Loucy (cell line): ENCODE measurements at regions not wholly inside any gene's neighbourhood (a gene's known extent, or its start where the extent isn't known, plus 50 kb on each side); places are given as distances from the start of the nearest gene placed in this dataset.

ENCODE experiments used
- H2AFZ ChIP-seq: fragments of 200-600 bp; sonication (generic); 2 replicates; pipeline ENCODE4 v1.6.0; 2016; ENCODE audit warnings: antibody characterized with exemption, mild to moderate bottlenecking, low read length, moderate library complexity
- H3F3A ChIP-seq: fragments of 200-600 bp; 2 replicates; pipeline ENCODE4 v1.6.0; 2016; ENCODE audit warnings: antibody characterized with exemption, low read depth, mild to moderate bottlenecking
- H3K27me3 ChIP-seq: fragments of 200-600 bp; sonication (generic); 2 replicates; pipeline ENCODE4 v1.6.1; 2014; ENCODE audit warnings: low read length, mild to moderate bottlenecking; ENCODE audit not compliant: insufficient read depth, poor library complexity, severe bottlenecking
- H3K36me3 ChIP-seq: fragments of 200-600 bp; sonication (generic); 2 replicates; pipeline ENCODE4 v1.6.1; 2016; ENCODE audit warnings: low read length; ENCODE audit not compliant: insufficient read depth
- H3K4me1 ChIP-seq: fragments of 200-600 bp; sonication (generic); 2 replicates; pipeline ENCODE4 v1.5.1; 2014; ENCODE audit warnings: low read length, mild to moderate bottlenecking; ENCODE audit not compliant: insufficient read depth, poor library complexity, severe bottlenecking
- H3K4me2 ChIP-seq: fragments of 200-600 bp; sonication (generic); 2 replicates; pipeline ENCODE4 v1.6.0; 2014; ENCODE audit warnings: antibody characterized with exemption, low read length, low read depth, mild to moderate bottlenecking; ENCODE audit not compliant: poor library complexity, severe bottlenecking
- H3K4me3 ChIP-seq: fragments of 200-600 bp; sonication (generic); 2 replicates; pipeline ENCODE4 v1.5.1; 2014; ENCODE audit warnings: low read length, mild to moderate bottlenecking, mixed read lengths; ENCODE audit not compliant: poor library complexity, severe bottlenecking
- H3K79me2 ChIP-seq: fragments of 200-600 bp; sonication (generic); 2 replicates; pipeline ENCODE4 v1.6.1; 2014; ENCODE audit warnings: low read length; ENCODE audit not compliant: insufficient read depth
- H3K9ac ChIP-seq: fragments of 200-600 bp; sonication (generic); 2 replicates; pipeline ENCODE4 v1.6.0; 2014; ENCODE audit warnings: mild to moderate bottlenecking, low read depth, low read length, moderate library complexity; ENCODE audit not compliant: poor library complexity, severe bottlenecking
- H3K9me2 ChIP-seq: fragments of 200-600 bp; sonication (generic); replicated peaks from 2 replicates; pipeline ENCODE4 v1.6.1; 2016; ENCODE audit warnings: low read depth, low read length, mixed read lengths
- H3K9me3 ChIP-seq: fragments of 200-600 bp; sonication (generic); 2 replicates; pipeline ENCODE4 v1.6.1; 2014; ENCODE audit warnings: mild to moderate bottlenecking, antibody characterized with exemption, low read length, low read depth; ENCODE audit not compliant: insufficient read depth
- H4K20me1 ChIP-seq: fragments of 200-600 bp; sonication (generic); 2 replicates; pipeline ENCODE4 v1.6.0; 2014; ENCODE audit warnings: antibody characterized with exemption, low read length, mild to moderate bottlenecking; ENCODE audit not compliant: insufficient read depth, poor library complexity, severe bottlenecking
- EZH2phosphoT487 ChIP-seq: fragments of 200-600 bp; IDR thresholded peaks from 2 replicates; pipeline ENCODE4 v1.6.1; 2018; ENCODE audit warnings: antibody characterized with exemption, mild to moderate bottlenecking, moderate library complexity, borderline replicate concordance
- TF ChIP-seq, protein P1 (sequence below): fragments of 200-600 bp; sonication (generic); conservative IDR thresholded peaks from 2 replicates; pipeline ENCODE4 v1.5.1; 2014; ENCODE audit warnings: mild to moderate bottlenecking, antibody characterized with exemption, low read length

DNA sequence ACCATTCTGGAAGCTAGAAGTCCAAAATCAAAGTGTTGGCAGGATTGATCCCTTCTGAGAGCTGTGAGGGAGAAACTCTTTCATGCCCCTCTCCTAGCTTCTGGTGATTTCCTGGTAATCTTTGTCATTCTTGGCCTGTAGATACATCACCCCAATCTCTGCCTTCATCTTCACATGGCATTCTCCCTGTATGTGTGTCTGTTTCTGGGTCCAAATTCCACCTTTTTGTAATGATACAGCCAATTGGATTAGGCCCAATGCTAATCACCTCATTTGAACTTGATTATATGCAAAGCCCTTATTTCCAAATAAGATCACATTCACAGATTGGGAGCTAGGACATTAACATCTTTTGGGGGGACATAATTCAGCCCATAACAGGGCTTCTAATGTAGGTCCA lies 76.9 kb upstream of the MBIP start:
- Histone ChIP-seq H3K4me1 (no peaks in the 10 kb centered on the region), H3K36me3 (no peaks in the 10 kb centered on the region), H3F3A (no peaks in the 10 kb centered on the region), H3K9me2 (no peaks in the 10 kb centered on the region), H3K4me3 (no peak overlapping the region), H3K79me2 (no peaks in the 10 kb centered on the region), H3K27me3 (no peaks in the 10 kb centered on the region), H2AFZ (no peak overlapping the region), H3K9me3 (no peaks in the 10 kb centered on the region), H3K9ac (no peak overlapping the region), H3K4me2 (no peak overlapping the region), H4K20me1 (no peaks in the 10 kb centered on the region)
- TF ChIP-seq, protein P1, sequence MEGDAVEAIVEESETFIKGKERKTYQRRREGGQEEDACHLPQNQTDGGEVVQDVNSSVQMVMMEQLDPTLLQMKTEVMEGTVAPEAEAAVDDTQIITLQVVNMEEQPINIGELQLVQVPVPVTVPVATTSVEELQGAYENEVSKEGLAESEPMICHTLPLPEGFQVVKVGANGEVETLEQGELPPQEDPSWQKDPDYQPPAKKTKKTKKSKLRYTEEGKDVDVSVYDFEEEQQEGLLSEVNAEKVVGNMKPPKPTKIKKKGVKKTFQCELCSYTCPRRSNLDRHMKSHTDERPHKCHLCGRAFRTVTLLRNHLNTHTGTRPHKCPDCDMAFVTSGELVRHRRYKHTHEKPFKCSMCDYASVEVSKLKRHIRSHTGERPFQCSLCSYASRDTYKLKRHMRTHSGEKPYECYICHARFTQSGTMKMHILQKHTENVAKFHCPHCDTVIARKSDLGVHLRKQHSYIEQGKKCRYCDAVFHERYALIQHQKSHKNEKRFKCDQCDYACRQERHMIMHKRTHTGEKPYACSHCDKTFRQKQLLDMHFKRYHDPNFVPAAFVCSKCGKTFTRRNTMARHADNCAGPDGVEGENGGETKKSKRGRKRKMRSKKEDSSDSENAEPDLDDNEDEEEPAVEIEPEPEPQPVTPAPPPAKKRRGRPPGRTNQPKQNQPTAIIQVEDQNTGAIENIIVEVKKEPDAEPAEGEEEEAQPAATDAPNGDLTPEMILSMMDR = no peak
- TF ChIP-seq EZH2phosphoT487 = no peak

DNA sequence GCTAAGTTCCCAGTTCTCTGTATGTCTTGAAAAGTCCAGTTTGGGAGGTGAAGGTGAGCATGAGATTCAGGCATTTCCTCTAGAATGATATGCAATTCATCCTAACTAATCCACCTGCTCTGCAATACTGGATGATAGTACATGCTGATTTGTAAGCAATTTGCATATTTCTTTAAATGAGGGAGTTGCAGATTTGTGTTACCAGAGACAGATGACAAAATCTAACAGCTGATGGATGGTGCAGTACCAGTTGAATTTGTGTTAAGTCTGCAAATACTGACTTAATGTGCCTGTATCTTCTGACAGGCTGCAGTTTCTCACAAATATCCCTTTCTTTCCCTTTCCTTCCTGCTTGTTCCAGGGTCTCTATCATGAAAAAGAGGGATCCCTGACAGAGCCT lies 76.4 kb upstream of the MBIP start:
- H3F3A ChIP-seq = no peaks in the 10 kb centered on the region
- H3K9me2 ChIP-seq = no peaks in the 10 kb centered on the region
- no peaks in the 10 kb centered on the region for H4K20me1 ChIP-seq
- TF ChIP-seq EZH2phosphoT487 = no peak
- TF ChIP-seq, protein P1 = no peak
- H3K79me2 ChIP-seq = no peaks in the 10 kb centered on the region
- no peak overlapping the region for H3K9ac ChIP-seq
- no peak overlapping the region for H3K4me3 ChIP-seq
- no peaks in the 10 kb centered on the region for H3K9me3 ChIP-seq
- H3K27me3 ChIP-seq = no peaks in the 10 kb centered on the region
- H3K36me3 ChIP-seq = no peaks in the 10 kb centered on the region
- H3K4me1 ChIP-seq = no peaks in the 10 kb centered on the region
- H2AFZ ChIP-seq = no peak overlapping the region
- no peak overlapping the region for H3K4me2 ChIP-seq

DNA sequence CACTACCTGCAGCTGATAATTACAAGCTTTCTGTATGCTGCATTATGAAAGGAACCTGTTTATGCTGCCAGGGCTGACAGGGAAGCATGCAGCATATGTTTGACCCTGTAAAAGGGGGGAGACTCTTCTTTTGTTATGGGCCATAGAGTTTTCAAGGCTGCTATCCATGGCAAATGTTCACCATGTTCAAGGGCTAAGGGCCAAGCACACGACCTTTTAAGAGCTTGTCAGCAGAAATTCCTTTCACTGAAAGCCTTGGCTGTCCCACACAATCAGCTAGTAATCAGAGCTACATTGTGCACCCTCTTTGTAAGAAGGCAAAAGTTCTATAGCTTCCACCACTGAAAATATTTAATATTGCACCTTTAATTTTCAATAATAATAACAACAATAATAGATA lies 74.2 kb upstream of the MBIP start:
- Histone ChIP-seq H3K4me1 (no peaks in the 10 kb centered on the region), H3K9me3 (no peaks in the 10 kb centered on the region), H3F3A (no peaks in the 10 kb centered on the region), H2AFZ (no peak overlapping the region), H4K20me1 (no peaks in the 10 kb centered on the region), H3K9ac (no peak overlapping the region), H3K79me2 (no peaks in the 10 kb centered on the region), H3K4me2 (no peak overlapping the region), H3K27me3 (no peaks in the 10 kb centered on the region), H3K9me2 (no peaks in the 10 kb centered on the region), H3K4me3 (no peak overlapping the region), H3K36me3 (no peaks in the 10 kb centered on the region)
- TF ChIP-seq EZH2phosphoT487 = no peak
- TF ChIP-seq, protein P1 = no peak
